ENCODE measurements at regions not wholly inside any gene's neighbourhood (a gene's known extent, or its start where the extent isn't known, plus 50 kb on each side); places are given as distances from the start of the nearest gene placed in this dataset.
"Not testable (repeated sequence)": the region's sequence is repeated elsewhere in the genome, so short reads cannot be mapped to it uniquely, and the experiment has no call there.

- no peak for TF ChIP-seq CTCF (IDR thresholded peaks at IDR 0.05)
- DNase-seq (no peak), ATAC-seq (no peak)
- Histone ChIP-seq H3K27ac (no peak overlapping the region), H3K4me1 (no peaks in the 10 kb centered on the region), H3K9me3 (no peaks in the 10 kb centered on the region), H3K4me3 (no peak overlapping the region), H3K27me3 (no peaks in the 10 kb centered on the region), H3K36me3 (no peaks in the 10 kb centered on the region)
- intact Hi-C loops (cut with DNase I), result no loop called here
Measured at GRCh38 chr4:81673961-81674360, 202.3 kb upstream of the RASGEF1B start.

GRCh38 chr4:81668328-81668727 lies 196.6 kb upstream of the RASGEF1B start:
- H3K27me3 ChIP-seq; H3K9me3 ChIP-seq; H3K4me1 ChIP-seq; H3K4me3 ChIP-seq; ATAC-seq; H3K27ac ChIP-seq; H3K36me3 ChIP-seq; DNase-seq; intact Hi-C loops (cut with DNase I): not testable (repeated sequence)

GRCh38 chr4:81667539-81667938 lies 195.8 kb upstream of the RASGEF1B start:
- ATAC-seq (no peak), DNase-seq (no peak)
- Histone ChIP-seq H3K4me1 (peaks cover 0 to 5% of the 10 kb centered on the region in 2 donors), H3K4me3 (no peak overlapping the region), H3K27me3 (no peaks in the 10 kb centered on the region), H3K9me3 (no peaks in the 10 kb centered on the region), H3K36me3 (no peaks in the 10 kb centered on the region), H3K27ac (no peak overlapping the region)
- intact Hi-C loops (cut with DNase I), result no loop called here
- no peak for TF ChIP-seq CTCF (IDR thresholded peaks at IDR 0.05)

- DNase-seq (no peak), ATAC-seq (no peak)
- TF ChIP-seq CTCF (IDR thresholded peaks at IDR 0.05), result no peak
- H3K9me3 ChIP-seq, result no peaks in the 10 kb centered on the region
- no peak overlapping the region for H3K4me3 ChIP-seq
- H3K27ac ChIP-seq, result no peak overlapping the region
- no peaks in the 10 kb centered on the region for H3K27me3 ChIP-seq
- no peaks in the 10 kb centered on the region for H3K36me3 ChIP-seq
- intact Hi-C loops (cut with DNase I), result no loop called here
- peaks cover 0 to 5% of the 10 kb centered on the region in 2 donors for H3K4me1 ChIP-seq
Measured at GRCh38 chr4:81666491-81666890, 194.8 kb upstream of the RASGEF1B start.

GRCh38 chr4:81665649-81666048 lies 193.9 kb upstream of the RASGEF1B start:
- H3K27ac ChIP-seq, result no peak overlapping the region
- no peaks in the 10 kb centered on the region for H3K36me3 ChIP-seq
- H3K27me3 ChIP-seq, result no peaks in the 10 kb centered on the region
- ATAC-seq (no peak), DNase-seq (no peak)
- H3K4me1 ChIP-seq, result peaks cover 0 to 5% of the 10 kb centered on the region in 2 donors
- TF ChIP-seq CTCF (IDR thresholded peaks at IDR 0.05), result no peak
- H3K4me3 ChIP-seq, result no peak overlapping the region
- intact Hi-C loops (cut with DNase I), result no loop called here
- no peaks in the 10 kb centered on the region for H3K9me3 ChIP-seq

- TF ChIP-seq CTCF (IDR thresholded peaks at IDR 0.05), result no peak
- Histone ChIP-seq H3K27ac (no peak overlapping the region), H3K4me1 (peaks cover 0 to 5% of the 10 kb centered on the region in 2 donors), H3K4me3 (no peak overlapping the region), H3K36me3 (no peaks in the 10 kb centered on the region), H3K27me3 (no peaks in the 10 kb centered on the region), H3K9me3 (no peaks in the 10 kb centered on the region)
- intact Hi-C loops (cut with DNase I), result no loop called here
- DNase-seq, result no peak
- ATAC-seq, result no peak
Measured at GRCh38 chr4:81665045-81665444, 193.3 kb upstream of the RASGEF1B start.
